Caco-2 (cell line): ENCODE measurements at regions not wholly inside any gene's neighbourhood (a gene's known extent, or its start where the extent isn't known, plus 50 kb on each side); places are given as distances from the start of the nearest gene placed in this dataset.

Experiments
- BruUV-seq: library from RNA; stranded (reverse); fragments of 400-500 nt; replicated peaks from 2 replicates; lab custom pipeline; 2021; lab: Mats Ljungman, UMichigan
- CTCF ChIA-PET: fragments of 300-600 bp; sonication (Branson Sonifier 250); formaldehyde crosslinking; loops from one replicate; lab custom pipeline; 2022; ENCODE audit warnings: antibody characterized with exemption; lab: Charles Lee
- POLR2A ChIA-PET: fragments of 300-600 bp; sonication (Branson Sonifier 250); formaldehyde crosslinking; loops from one replicate; lab custom pipeline; 2022; ENCODE audit warnings: antibody characterized with exemption; lab: Charles Lee
- DNase-seq, 2 experiments: peaks; one replicate each; pipeline versions ENCODE4 v3.0.0 to v3.0.0-alpha.2; 2020 to 2022
- H3K27me3 ChIP-seq: replicated peaks from 2 replicates; pipeline ENCODE4 v1.6.0; 2011; ENCODE audit warnings: low read length; ENCODE audit not compliant: control insufficient read depth, insufficient read depth
- H3K36me3 ChIP-seq: 2 replicates; pipeline ENCODE4 v1.5.1; 2011; ENCODE audit warnings: low read length; ENCODE audit not compliant: control insufficient read depth, insufficient read depth
- H3K4me1 ChIP-seq: fragments of 250-450 bp; sonication (Bioruptor Pico); 2 replicates; pipeline ENCODE4 v1.5.1; 2020; ENCODE audit warnings: mild to moderate bottlenecking
- H3K4me3 ChIP-seq: 2 replicates; pipeline ENCODE4 v1.5.1; 2011; ENCODE audit warnings: low read depth, mild to moderate bottlenecking, control low read depth, low read length
- H3K9me3 ChIP-seq: fragments of 250-450 bp; sonication (Bioruptor Pico); 2 replicates; pipeline ENCODE4 v1.5.1; 2020; ENCODE audit warnings: mild to moderate bottlenecking, moderate library complexity
- H3K27ac Mint-ChIP-seq: one replicate; pipeline ENCODE4 v1.8.0; 2022; ENCODE audit warnings: mixed read lengths; ENCODE audit not compliant: unreplicated experiment
- H3K27me3 Mint-ChIP-seq: one replicate; pipeline ENCODE4 v1.8.0; 2022; ENCODE audit warnings: mixed read lengths; ENCODE audit not compliant: insufficient read depth, unreplicated experiment
- H3K36me3 Mint-ChIP-seq: one replicate; pipeline ENCODE4 v1.8.0; 2022; ENCODE audit warnings: mild to moderate bottlenecking, mixed read lengths; ENCODE audit not compliant: insufficient read depth, unreplicated experiment
- H3K4me1 Mint-ChIP-seq: one replicate; pipeline ENCODE4 v1.8.0; 2022; ENCODE audit warnings: low read depth, mixed read lengths; ENCODE audit not compliant: unreplicated experiment
- H3K4me3 Mint-ChIP-seq: one replicate; pipeline ENCODE4 v1.8.0; 2022; ENCODE audit warnings: mild to moderate bottlenecking, moderate library complexity, mixed read lengths; ENCODE audit not compliant: unreplicated experiment
- H3K9me3 Mint-ChIP-seq: one replicate; pipeline ENCODE4 v1.8.0; 2022; ENCODE audit warnings: mixed read lengths; ENCODE audit not compliant: unreplicated experiment
- CTCF ChIP-seq, 2 experiments: fragments of 200-600 bp in 1 of 2; IDR thresholded peaks; 1 replicate in 1 of 2; 2 replicates in 1 of 2; pipeline versions ENCODE4 v1.5.1 to v1.8.0; 2011 to 2022; ENCODE audit warnings: antibody characterized with exemption in 1 of 2, control low read depth in 1 of 2, inconsistent platforms in 1 of 2, low read depth in 1 of 2, low read length in 1 of 2, mild to moderate bottlenecking in 1 of 2, moderate library complexity in 1 of 2; ENCODE audit not compliant: insufficient read depth in 1 of 2, severe bottlenecking in 1 of 2, unreplicated experiment in 1 of 2
- intact Hi-C: fragments of 100-400 bp; cut with micrococcal nuclease; formaldehyde crosslinking; loops from one replicate; pipeline ENCODE4 v1.10.0; 2022; ENCODE audit not compliant: unreplicated experiment

- H3K9me3 Mint-ChIP-seq, result peaks cover 24% of the 10 kb centered on the region
- Histone ChIP-seq H3K4me3 (no peak overlapping the region), H3K36me3 (no peaks in the 10 kb centered on the region), H3K27me3 (no peaks in the 10 kb centered on the region), H3K4me1 (peaks cover 17% of the 10 kb centered on the region), H3K9me3 (peaks cover 7% of the 10 kb centered on the region)
- no peak for DNase-seq
- H3K27ac Mint-ChIP-seq, result no peak overlapping the region
- peaks cover 7% of the 10 kb centered on the region for H3K4me1 Mint-ChIP-seq
- no peak for TF ChIP-seq CTCF (IDR thresholded peaks at IDR 0.05; ENCODE audit: insufficient read depth in 1 of 2, low read depth in 1 of 2, low read length in 1 of 2, severe bottlenecking in 1 of 2, unreplicated experiment in 1 of 2)
- H3K4me3 Mint-ChIP-seq, result no peak overlapping the region
- H3K36me3 Mint-ChIP-seq, result no peaks in the 10 kb centered on the region
- intact Hi-C loops, result no loop called here
- ChIA-PET CTCF (no interaction called here), POLR2A (no interaction called here)
- H3K27me3 Mint-ChIP-seq, result no peaks in the 10 kb centered on the region
- BruUV-seq, result no TSS peak
Observed at GRCh38 chr19:31727536-31727935, 378.3 kb upstream of the TSHZ3 start.

- intact Hi-C loops, result no loop called here
- H3K36me3 ChIP-seq, result no peaks in the 10 kb centered on the region
- ChIA-PET POLR2A (no interaction called here), CTCF (no interaction called here)
- DNase-seq, result no peak
- no peaks in the 10 kb centered on the region for H3K27me3 ChIP-seq
- H3K9me3 Mint-ChIP-seq, result peaks cover 35% of the 10 kb centered on the region
- H3K9me3 ChIP-seq, result peaks cover 6% of the 10 kb centered on the region; the same call in 1 of the 2 replicates
- no peak overlapping the region for H3K27ac Mint-ChIP-seq
- H3K4me1 Mint-ChIP-seq, result peaks cover under 1% of the 10 kb centered on the region
- no peaks in the 10 kb centered on the region for H3K36me3 Mint-ChIP-seq
- H3K4me3 Mint-ChIP-seq, result no peak overlapping the region
- BruUV-seq, result no TSS peak
- H3K27me3 Mint-ChIP-seq, result peaks cover 3% of the 10 kb centered on the region
- H3K4me1 ChIP-seq, result peaks cover 6% of the 10 kb centered on the region
- no peak for TF ChIP-seq CTCF (IDR thresholded peaks at IDR 0.05; ENCODE audit: insufficient read depth in 1 of 2, low read depth in 1 of 2, low read length in 1 of 2, severe bottlenecking in 1 of 2, unreplicated experiment in 1 of 2)
- H3K4me3 ChIP-seq, result no peak overlapping the region
Observed at GRCh38 chr19:31730270-31730669, 381.0 kb upstream of the TSHZ3 start.

GRCh38 chr19:31733591-31733990 is 384.4 kb upstream of the TSHZ3 start:
- TF ChIP-seq CTCF (IDR thresholded peaks at IDR 0.05; ENCODE audit: insufficient read depth in 1 of 2, low read depth in 1 of 2, low read length in 1 of 2, severe bottlenecking in 1 of 2, unreplicated experiment in 1 of 2), result no peak
- Mint-ChIP-seq H3K4me1 (no peaks in the 10 kb centered on the region), H3K9me3 (peaks cover 28% of the 10 kb centered on the region), H3K27ac (no peak overlapping the region), H3K36me3 (no peaks in the 10 kb centered on the region), H3K4me3 (no peak overlapping the region), H3K27me3 (peaks cover 3% of the 10 kb centered on the region)
- Histone ChIP-seq H3K4me1 (no peaks in the 10 kb centered on the region), H3K4me3 (no peak overlapping the region), H3K36me3 (no peaks in the 10 kb centered on the region), H3K27me3 (no peaks in the 10 kb centered on the region), H3K9me3 (no peaks in the 10 kb centered on the region)
- intact Hi-C loops, result no loop called here
- CTCF ChIA-PET, result no interaction called here
- POLR2A ChIA-PET, result no interaction called here
- DNase-seq, result no peak
- BruUV-seq, result no TSS peak
